ENCODE measurements at regions not wholly inside any gene's neighbourhood (a gene's known extent, or its start where the extent isn't known, plus 50 kb on each side); places are given as distances from the start of the nearest gene placed in this dataset.

- H3K27ac ChIP-seq (ENCODE audit: low read depth, low read length), result peak overlapping the region; percentile 43
- H3K27me3 ChIP-seq (ENCODE audit: control insufficient read depth, insufficient read depth, low read length), result no peaks in the 10 kb centered on the region
- H3K9ac ChIP-seq (ENCODE audit: low read depth, low read length), result no peak overlapping the region
- H3K9me3 ChIP-seq (ENCODE audit: control insufficient read depth, insufficient read depth, low read length), result no peaks in the 10 kb centered on the region
- H3K4me1 ChIP-seq (ENCODE audit: control insufficient read depth, insufficient read depth, low read length), result peaks cover 21% of the 10 kb centered on the region
- no peaks in the 10 kb centered on the region for H3K36me3 ChIP-seq (ENCODE audit: control insufficient read depth, insufficient read depth, low read length)
- no peak overlapping the region for H3K4me3 ChIP-seq (ENCODE audit: low read depth, low read length)
Measured at GRCh38 chr5:74257060-74257527, 383.4 kb downstream of the ENC1 start.

DNA sequence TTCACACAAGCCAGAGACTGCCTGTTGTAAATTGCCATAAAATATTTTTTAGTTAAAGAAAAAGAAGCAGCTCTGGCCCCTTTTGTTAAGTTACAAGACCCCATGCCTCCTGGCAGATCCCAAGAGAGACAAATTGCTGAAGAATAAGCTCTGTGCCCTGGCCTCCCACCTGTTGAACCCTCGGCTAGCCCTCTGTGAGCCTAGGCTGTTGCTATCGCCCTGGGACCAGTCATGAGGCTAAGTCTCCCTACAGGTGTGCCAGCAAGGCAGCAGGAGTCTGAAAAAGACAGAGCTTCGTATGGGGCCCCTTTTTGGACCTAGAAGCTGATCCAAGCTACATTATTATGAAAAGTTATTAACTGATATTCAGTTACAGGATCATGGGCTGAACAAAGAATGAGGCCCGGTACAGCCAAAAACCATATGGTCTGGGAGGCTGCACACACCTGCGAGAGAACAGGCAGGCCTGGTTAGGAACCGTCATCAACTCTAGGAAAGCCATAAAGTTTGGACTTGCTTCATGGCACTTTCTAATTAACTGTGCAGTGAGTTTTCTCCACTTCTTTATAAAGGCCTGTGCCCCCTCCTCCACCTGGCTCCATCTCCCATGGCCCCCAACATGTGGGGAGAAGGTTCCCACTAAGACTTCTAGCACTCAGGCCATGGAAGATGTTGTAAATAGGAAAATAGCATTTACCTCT, 384.7 kb downstream of the ENC1 start:
- Histone ChIP-seq H3K9me3 (ENCODE audit: control insufficient read depth, insufficient read depth, low read length) (no peaks in the 10 kb centered on the region), H3K4me3 (ENCODE audit: low read depth, low read length) (no peak overlapping the region), H3K27ac (ENCODE audit: low read depth, low read length) (no peak overlapping the region), H3K27me3 (ENCODE audit: control insufficient read depth, insufficient read depth, low read length) (no peaks in the 10 kb centered on the region), H3K9ac (ENCODE audit: low read depth, low read length) (no peak overlapping the region), H3K4me1 (ENCODE audit: control insufficient read depth, insufficient read depth, low read length) (peaks cover 21% of the 10 kb centered on the region), H3K36me3 (ENCODE audit: control insufficient read depth, insufficient read depth, low read length) (no peaks in the 10 kb centered on the region)

DNA sequence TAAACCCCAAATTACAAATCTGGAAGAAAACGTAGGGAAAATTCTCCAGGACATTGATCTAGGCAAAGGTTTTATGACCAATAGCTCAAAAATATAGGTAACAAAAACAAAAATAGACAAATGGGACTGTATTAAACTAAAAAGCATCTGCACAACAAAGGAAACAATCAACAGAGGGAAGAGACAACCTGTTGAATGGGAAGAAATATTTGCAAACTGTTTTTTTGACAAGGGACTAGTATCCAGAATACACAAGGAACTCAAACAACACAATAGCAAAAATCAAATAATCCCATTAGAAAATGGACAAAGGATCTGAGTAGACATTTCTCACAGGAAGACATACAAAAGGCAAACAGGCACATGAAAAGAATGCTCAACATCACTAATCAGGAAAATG, 386.3 kb downstream of the ENC1 start:
- no peaks in the 10 kb centered on the region for H3K36me3 ChIP-seq (ENCODE audit: control insufficient read depth, insufficient read depth, low read length)
- no peak overlapping the region for H3K9ac ChIP-seq (ENCODE audit: low read depth, low read length)
- H3K27ac ChIP-seq (ENCODE audit: low read depth, low read length), result no peak overlapping the region
- H3K27me3 ChIP-seq (ENCODE audit: control insufficient read depth, insufficient read depth, low read length), result no peaks in the 10 kb centered on the region
- peaks cover 21% of the 10 kb centered on the region for H3K4me1 ChIP-seq (ENCODE audit: control insufficient read depth, insufficient read depth, low read length)
- no peaks in the 10 kb centered on the region for H3K9me3 ChIP-seq (ENCODE audit: control insufficient read depth, insufficient read depth, low read length)
- H3K4me3 ChIP-seq (ENCODE audit: low read depth, low read length), result no peak overlapping the region

DNA sequence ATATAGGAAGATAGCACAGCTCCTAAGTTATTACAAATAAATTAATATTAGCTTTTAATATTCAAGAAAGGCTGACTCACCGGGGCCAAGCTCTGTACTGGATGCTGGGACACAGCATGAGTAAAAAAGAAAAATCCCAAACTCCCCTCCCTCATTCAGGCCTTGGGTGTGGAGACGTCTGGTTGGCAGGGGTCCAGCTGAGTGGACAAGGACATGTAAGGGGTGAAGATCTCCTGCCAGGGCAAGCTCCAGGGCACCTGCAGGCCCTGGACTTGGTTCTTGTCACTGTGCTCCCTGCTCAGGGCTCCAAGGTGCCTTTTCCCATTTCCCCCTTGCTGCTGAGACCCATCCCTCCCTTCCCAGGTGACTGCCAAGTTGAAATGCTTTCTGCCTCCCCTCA, 388.5 kb downstream of the ENC1 start:
- H3K9ac ChIP-seq (ENCODE audit: low read depth, low read length), result no peak overlapping the region
- H3K4me1 ChIP-seq (ENCODE audit: control insufficient read depth, insufficient read depth, low read length), result peaks cover 4% of the 10 kb centered on the region
- H3K9me3 ChIP-seq (ENCODE audit: control insufficient read depth, insufficient read depth, low read length), result no peaks in the 10 kb centered on the region
- H3K36me3 ChIP-seq (ENCODE audit: control insufficient read depth, insufficient read depth, low read length), result no peaks in the 10 kb centered on the region
- H3K27ac ChIP-seq (ENCODE audit: low read depth, low read length), result no peak overlapping the region
- H3K27me3 ChIP-seq (ENCODE audit: control insufficient read depth, insufficient read depth, low read length), result no peaks in the 10 kb centered on the region
- no peak overlapping the region for H3K4me3 ChIP-seq (ENCODE audit: low read depth, low read length)

GRCh38 chr5:74251141-74252035, 389.1 kb downstream of the ENC1 start:
- H3K9ac ChIP-seq (ENCODE audit: low read depth, low read length), result no peak overlapping the region
- no peak overlapping the region for H3K27ac ChIP-seq (ENCODE audit: low read depth, low read length)
- H3K9me3 ChIP-seq (ENCODE audit: control insufficient read depth, insufficient read depth, low read length), result no peaks in the 10 kb centered on the region

GRCh38 chr5:74250304-74251102, 390.0 kb downstream of the ENC1 start:
- Histone ChIP-seq H3K27ac (ENCODE audit: low read depth, low read length) (no peak overlapping the region), H3K36me3 (ENCODE audit: control insufficient read depth, insufficient read depth, low read length) (no peaks in the 10 kb centered on the region), H3K9ac (ENCODE audit: low read depth, low read length) (no peak overlapping the region), H3K4me3 (ENCODE audit: low read depth, low read length) (no peak overlapping the region), H3K27me3 (ENCODE audit: control insufficient read depth, insufficient read depth, low read length) (no peaks in the 10 kb centered on the region), H3K4me1 (ENCODE audit: control insufficient read depth, insufficient read depth, low read length) (no peaks in the 10 kb centered on the region), H3K9me3 (ENCODE audit: control insufficient read depth, insufficient read depth, low read length) (no peaks in the 10 kb centered on the region)

More at GRCh38 chr5:74251141-74252035, 389.1 kb downstream of the ENC1 start:
- no peak overlapping the region for H3K4me3 ChIP-seq (ENCODE audit: low read depth, low read length)
- H3K36me3 ChIP-seq (ENCODE audit: control insufficient read depth, insufficient read depth, low read length), result no peaks in the 10 kb centered on the region
- H3K4me1 ChIP-seq (ENCODE audit: control insufficient read depth, insufficient read depth, low read length), result no peaks in the 10 kb centered on the region
- no peaks in the 10 kb centered on the region for H3K27me3 ChIP-seq (ENCODE audit: control insufficient read depth, insufficient read depth, low read length)

- Histone ChIP-seq H3K36me3 (ENCODE audit: control insufficient read depth, insufficient read depth, low read length) (no peaks in the 10 kb centered on the region), H3K9ac (ENCODE audit: low read depth, low read length) (no peak overlapping the region), H3K27ac (ENCODE audit: low read depth, low read length) (no peak overlapping the region), H3K27me3 (ENCODE audit: control insufficient read depth, insufficient read depth, low read length) (no peaks in the 10 kb centered on the region), H3K4me3 (ENCODE audit: low read depth, low read length) (no peak overlapping the region), H3K9me3 (ENCODE audit: control insufficient read depth, insufficient read depth, low read length) (no peaks in the 10 kb centered on the region), H3K4me1 (ENCODE audit: control insufficient read depth, insufficient read depth, low read length) (no peaks in the 10 kb centered on the region)
Measured at GRCh38 chr5:74248576-74248975, 392.0 kb downstream of the ENC1 start.

DNA sequence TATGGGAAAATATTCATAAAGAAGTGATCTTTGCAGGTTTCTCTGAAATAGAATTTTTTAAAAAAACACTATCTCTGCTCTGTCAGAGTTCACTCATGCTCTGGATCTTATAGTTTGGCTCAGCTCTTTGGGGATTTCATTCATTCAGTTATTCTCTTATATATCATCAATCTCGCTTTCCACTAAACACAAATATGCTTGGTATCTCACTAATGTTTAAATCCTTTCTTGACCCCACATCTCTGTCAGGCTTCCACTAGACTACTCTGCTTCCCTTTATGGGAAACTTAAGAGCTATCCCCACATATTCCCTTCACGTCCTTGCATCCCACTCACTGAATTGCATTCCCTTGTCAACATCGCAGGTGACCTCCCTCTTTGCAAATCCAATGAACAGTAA, 396.1 kb downstream of the ENC1 start:
- Histone ChIP-seq H3K4me1 (ENCODE audit: control insufficient read depth, insufficient read depth, low read length) (no peaks in the 10 kb centered on the region), H3K9ac (ENCODE audit: low read depth, low read length) (no peak overlapping the region), H3K4me3 (ENCODE audit: low read depth, low read length) (no peak overlapping the region), H3K9me3 (ENCODE audit: control insufficient read depth, insufficient read depth, low read length) (no peaks in the 10 kb centered on the region), H3K36me3 (ENCODE audit: control insufficient read depth, insufficient read depth, low read length) (no peaks in the 10 kb centered on the region), H3K27ac (ENCODE audit: low read depth, low read length) (no peak overlapping the region), H3K27me3 (ENCODE audit: control insufficient read depth, insufficient read depth, low read length) (no peaks in the 10 kb centered on the region)

DNA sequence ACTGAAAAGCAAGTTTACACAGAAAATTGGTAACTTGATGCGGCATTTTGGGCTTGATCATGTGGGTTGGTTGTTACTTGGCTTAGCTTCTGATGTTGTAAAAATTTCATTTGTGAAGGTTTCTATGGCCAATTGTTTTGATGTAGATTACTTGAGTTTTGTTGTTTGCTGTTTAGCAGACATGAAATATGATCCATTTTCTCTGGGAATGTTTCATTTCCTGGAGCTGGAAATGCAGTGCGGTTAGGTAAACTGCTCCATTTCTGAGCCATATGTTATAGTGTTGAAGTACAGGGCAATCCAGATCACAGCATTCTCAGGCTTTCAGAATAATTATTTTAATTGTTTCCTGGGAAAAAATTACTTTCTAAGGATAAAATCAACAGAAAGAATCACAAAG, 396.9 kb downstream of the ENC1 start:
- no peaks in the 10 kb centered on the region for H3K4me1 ChIP-seq (ENCODE audit: control insufficient read depth, insufficient read depth, low read length)
- H3K27me3 ChIP-seq (ENCODE audit: control insufficient read depth, insufficient read depth, low read length), result no peaks in the 10 kb centered on the region
- H3K4me3 ChIP-seq (ENCODE audit: low read depth, low read length), result no peak overlapping the region
- no peaks in the 10 kb centered on the region for H3K36me3 ChIP-seq (ENCODE audit: control insufficient read depth, insufficient read depth, low read length)
- H3K9me3 ChIP-seq (ENCODE audit: control insufficient read depth, insufficient read depth, low read length), result no peaks in the 10 kb centered on the region
- H3K9ac ChIP-seq (ENCODE audit: low read depth, low read length), result no peak overlapping the region
- no peak overlapping the region for H3K27ac ChIP-seq (ENCODE audit: low read depth, low read length)

DNA sequence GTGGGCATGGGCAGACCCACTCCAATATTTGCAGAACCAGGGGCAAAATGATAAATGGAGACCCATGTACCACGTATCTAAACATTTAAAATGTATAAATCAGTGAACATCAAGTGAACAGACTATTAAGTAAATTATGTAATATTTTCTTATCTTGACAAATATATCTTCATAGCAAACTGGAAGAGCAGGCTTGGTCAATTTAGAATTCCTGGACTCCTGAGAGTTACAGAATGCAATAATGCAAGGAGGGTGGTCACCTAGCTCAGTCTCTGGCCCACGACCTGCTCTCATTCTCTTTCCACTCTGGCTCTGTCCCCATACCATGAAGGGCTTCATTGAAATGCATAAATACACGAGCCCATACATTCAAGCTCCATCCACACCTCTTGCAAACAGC, 398.0 kb downstream of the ENC1 start:
- Histone ChIP-seq H3K9ac (ENCODE audit: low read depth, low read length) (no peak overlapping the region), H3K27ac (ENCODE audit: low read depth, low read length) (no peak overlapping the region), H3K4me3 (ENCODE audit: low read depth, low read length) (no peak overlapping the region), H3K36me3 (ENCODE audit: control insufficient read depth, insufficient read depth, low read length) (no peaks in the 10 kb centered on the region), H3K9me3 (ENCODE audit: control insufficient read depth, insufficient read depth, low read length) (no peaks in the 10 kb centered on the region; the same call in 1 of the 2 replicates), H3K4me1 (ENCODE audit: control insufficient read depth, insufficient read depth, low read length) (no peaks in the 10 kb centered on the region), H3K27me3 (ENCODE audit: control insufficient read depth, insufficient read depth, low read length) (no peaks in the 10 kb centered on the region)
